GM12878 (cell line): ENCODE measurements at regions not wholly inside any gene's neighbourhood (a gene's known extent, or its start where the extent isn't known, plus 50 kb on each side); places are given as distances from the start of the nearest gene placed in this dataset.

Source experiments
- ATAC-seq: fragments of 200-7000 bp; cut with Tn5 transposase; 3 replicates; pipeline ENCODE4 v1.9.1; 2020; ENCODE audit warnings: mild to moderate bottlenecking, moderate library complexity
- BruUV-seq: library from RNA; stranded (reverse); fragments of 400-500 nt; replicated peaks from 2 replicates; lab custom pipeline; 2021; lab: Mats Ljungman, UMichigan
- CTCF ChIA-PET: fragments of 300-600 bp; sonication (Branson Sonifier 250); formaldehyde crosslinking; extraction: SDS; loops from one replicate; lab custom pipeline; 2021; ENCODE audit warnings: inconsistent platforms; lab: Yijun Ruan, JAX
- POLR2A ChIA-PET: fragments of 350-600 bp; formaldehyde crosslinking; extraction: SDS; loops from one replicate; lab custom pipeline; 2021; ENCODE audit warnings: inconsistent platforms; lab: Charles Lee
- RAD21 ChIA-PET: fragments of 300-600 bp; sonication (Branson Sonifier 250); formaldehyde crosslinking; loops from one replicate; lab custom pipeline; 2023; ENCODE audit warnings: antibody characterized with exemption; ENCODE audit not compliant: unreplicated experiment; lab: Charles Lee
- SMC1A ChIA-PET: fragments of 300-600 bp; sonication (Branson Sonifier 250); formaldehyde crosslinking; loops from one replicate; lab custom pipeline; 2023; ENCODE audit not compliant: unreplicated experiment, uncharacterized antibody; lab: Charles Lee
- DNase-seq: peaks from one replicate; pipeline ENCODE4 v3.0.0-alpha.2; 2011; ENCODE audit warnings: low read depth, low spot score
- FAIRE-seq: peaks from 3 replicates; lab custom pipeline; 2011; peaks lifted over from hg19 to GRCh38; lab: Jason Lieb, UNC
- H2AFZ ChIP-seq: 2 replicates; pipeline ENCODE4 v1.6.0; 2011; ENCODE audit warnings: low read depth, low read length, control low read depth; ENCODE audit not compliant: control insufficient read depth
- H3K27ac ChIP-seq: 2 replicates; pipeline ENCODE4 v1.5.1; 2011; ENCODE audit warnings: control low read depth; ENCODE audit not compliant: control insufficient read depth, insufficient read depth
- H3K27me3 ChIP-seq, 2 experiments: replicated peaks in 1 of 2; 2 replicates each; pipeline versions ENCODE4 v1.6.0 to v1.6.1; 2011; ENCODE audit warnings: low read length in 1 of 2; ENCODE audit not compliant: control insufficient read depth in 2 of 2, insufficient read depth in 2 of 2
- H3K36me3 ChIP-seq, 2 experiments: 2 replicates each; pipeline ENCODE4 v1.5.1; 2011; ENCODE audit warnings: low read length in 1 of 2; ENCODE audit not compliant: control insufficient read depth in 2 of 2, insufficient read depth in 2 of 2
- H3K4me1 ChIP-seq: 2 replicates; pipeline ENCODE4 v1.6.1; 2011; ENCODE audit warnings: mild to moderate bottlenecking, low read length, moderate library complexity, mixed read lengths; ENCODE audit not compliant: control insufficient read depth, insufficient read depth
- H3K4me2 ChIP-seq: 2 replicates; pipeline ENCODE4 v1.6.0; 2011; ENCODE audit warnings: control low read depth; ENCODE audit not compliant: control insufficient read depth, insufficient read depth
- H3K4me3 ChIP-seq: fragments of 200-600 bp; sonication (generic); 2 replicates; pipeline ENCODE4 v1.5.1; 2016
- H3K79me2 ChIP-seq: 2 replicates; pipeline ENCODE4 v1.6.0; 2011; ENCODE audit warnings: low read length; ENCODE audit not compliant: control insufficient read depth, insufficient read depth
- H3K9ac ChIP-seq: 2 replicates; pipeline ENCODE4 v1.8.0; 2011; ENCODE audit warnings: low read length, control low read depth, mixed read lengths; ENCODE audit not compliant: control insufficient read depth, insufficient read depth
- H3K9me3 ChIP-seq: replicated peaks from 3 replicates; pipeline ENCODE4 v1.5.1; 2011; ENCODE audit warnings: mild to moderate bottlenecking, low read length; ENCODE audit not compliant: control insufficient read depth, insufficient read depth
- H4K20me1 ChIP-seq: 2 replicates; pipeline ENCODE4 v1.6.0; 2011; ENCODE audit not compliant: control insufficient read depth, insufficient read depth
- BCL3 ChIP-seq: IDR thresholded peaks from 2 replicates; pipeline ENCODE4 v1.6.1; 2011; ENCODE audit warnings: borderline replicate concordance, low read depth, mild to moderate bottlenecking, moderate library complexity, low read length; ENCODE audit not compliant: insufficient read depth, poor library complexity, severe bottlenecking
- KAT2A ChIP-seq: conservative IDR thresholded peaks from 2 replicates; pipeline ENCODE4 v1.6.1; 2011; ENCODE audit warnings: low read depth, low read length; ENCODE audit not compliant: control insufficient read depth
- KLF5 ChIP-seq: fragments of 450-650 bp; IDR thresholded peaks from 2 replicates; pipeline ENCODE4 v1.6.1; 2014; ENCODE audit warnings: mild to moderate bottlenecking; ENCODE audit not compliant: partially characterized antibody
- POU2F2 ChIP-seq: IDR thresholded peaks from 3 replicates; pipeline ENCODE4 v1.6.1; 2011; ENCODE audit warnings: low read depth, mild to moderate bottlenecking, low read length, borderline replicate concordance
- PRDM15 ChIP-seq: fragments of 450-650 bp; formaldehyde crosslinking; IDR thresholded peaks from 2 replicates; pipeline ENCODE4 v1.4.0; 2020; ENCODE audit warnings: mild to moderate bottlenecking, moderate library complexity
- RBBP5 ChIP-seq: fragments of 200-600 bp; sonication (generic); conservative IDR thresholded peaks from 2 replicates; pipeline ENCODE4 v1.6.1; 2016
- RFX5 ChIP-seq: IDR thresholded peaks from 2 replicates; pipeline ENCODE4 v1.6.1; 2011; ENCODE audit warnings: low read depth, low read length, improper control_type of control experiment
- SMAD5 ChIP-seq: IDR thresholded peaks from 2 replicates; pipeline ENCODE4 v1.6.1; 2016; ENCODE audit warnings: antibody characterized with exemption, low read depth
- SP1 ChIP-seq: IDR thresholded peaks from one replicate; pipeline ENCODE4 v1.6.1; 2011; ENCODE audit warnings: low read depth, low read length
- TCF3 ChIP-seq: IDR thresholded peaks from 2 replicates; pipeline ENCODE4 v1.6.1; 2012; ENCODE audit warnings: low read depth, mild to moderate bottlenecking, low read length, borderline replicate concordance; ENCODE audit not compliant: insufficient read depth
- ZNF592 ChIP-seq: fragments of 450-650 bp; IDR thresholded peaks from 2 replicates; pipeline ENCODE4 v1.6.1; 2017; ENCODE audit warnings: mild to moderate bottlenecking, moderate library complexity
- in situ Hi-C: fragments of 300-500 bp; cut with MboI; formaldehyde crosslinking; loops from 9 replicates; pipeline ENCODE4 v1.14.3; 2018; ENCODE audit warnings: mixed read lengths
- intact Hi-C: fragments of 100-400 bp; cut with micrococcal nuclease; formaldehyde crosslinking; loops from one replicate; pipeline ENCODE4 v1.14.2; 2022; ENCODE audit not compliant: unreplicated experiment

GRCh38 chr1:209461168-209461567, 122.3 kb upstream of the CAMK1G start (continued):
- TF ChIP-seq SP1: no peak
- no peak for TF ChIP-seq RFX5
- no peak for TF ChIP-seq BCL3
- no peak for TF ChIP-seq KLF5
- TF ChIP-seq SMAD5: no peak

GRCh38 chr1:209462433-209462832, 121.1 kb upstream of the CAMK1G start:
- DNase-seq (no peak), ATAC-seq (no peak), FAIRE-seq (no peak)
- Histone ChIP-seq H2AFZ (no peak overlapping the region), H3K4me1 (no peaks in the 10 kb centered on the region), H3K9ac (no peak overlapping the region), H3K79me2 (no peaks in the 10 kb centered on the region), H3K27me3 (0 out of 4 replicates have a peak, but pooled peaks cover 0 to 5% of the 10 kb centered on the region in 2 experiments), H3K9me3 (no peaks in the 10 kb centered on the region)
- CTCF ChIA-PET: no interaction called here
- RAD21 ChIA-PET: no interaction called here
- intact Hi-C loops: no loop called here
- BruUV-seq: no TSS peak
- POLR2A ChIA-PET: no interaction called here
- no peak for TF ChIP-seq KAT2A
- no peak for TF ChIP-seq RBBP5
- TF ChIP-seq TCF3: no peak
- no peak for TF ChIP-seq POU2F2
- no peak for TF ChIP-seq ZNF592
- no peak for TF ChIP-seq SMAD5
- TF ChIP-seq PRDM15: no peak
- TF ChIP-seq, all 136 proteins: peak for 0
- SMC1A ChIA-PET: no interaction called here
- H4K20me1 ChIP-seq: no peaks in the 10 kb centered on the region
- H3K36me3 ChIP-seq: no peaks in the 10 kb centered on the region
- in situ Hi-C loops: no loop called here
- H3K4me2 ChIP-seq: no peak overlapping the region
- no peak overlapping the region for H3K4me3 ChIP-seq
- no peak overlapping the region for H3K27ac ChIP-seq
